IMR-90 (cell line): ENCODE measurements at regions not wholly inside any gene's neighbourhood (a gene's known extent, or its start where the extent isn't known, plus 50 kb on each side); places are given as distances from the start of the nearest gene placed in this dataset.

Source experiments
- ATAC-seq: fragments of 200-7000 bp; cut with Tn5 transposase; 2 replicates; pipeline ENCODE4 v1.9.1; 2020; ENCODE audit warnings: low read depth, mild to moderate bottlenecking, moderate library complexity
- BruUV-seq: library from RNA; stranded (reverse); fragments of 400-500 nt; replicated peaks from 2 replicates; lab custom pipeline; 2021; lab: Mats Ljungman, UMichigan
- CTCF ChIA-PET: fragments of 300-600 bp; formaldehyde crosslinking; extraction: SDS; loops from one replicate; lab custom pipeline; 2021; ENCODE audit warnings: antibody characterized with exemption; lab: Yijun Ruan, JAX
- POLR2A ChIA-PET: fragments of 300-600 bp; sonication (Branson Sonifier 250); formaldehyde crosslinking; loops from one replicate; lab custom pipeline; 2022; ENCODE audit warnings: antibody characterized with exemption; ENCODE audit not compliant: unreplicated experiment; lab: Charles Lee
- DNase-seq: peaks from one replicate; pipeline ENCODE4 v3.0.0; 2013
- H2AFZ ChIP-seq: replicated peaks from 2 replicates; pipeline ENCODE3; 2013; ENCODE audit warnings: low read length, mild to moderate bottlenecking; ENCODE audit not compliant: poor library complexity
- H2AK5ac ChIP-seq: 2 replicates; pipeline ENCODE4 v1.6.1; 2013; ENCODE audit warnings: low read depth, low read length, inconsistent platforms
- H2AK9ac ChIP-seq: replicated peaks from 2 replicates; pipeline ENCODE3; 2013; ENCODE audit warnings: mild to moderate bottlenecking, low read depth, low read length, moderate library complexity; ENCODE audit not compliant: poor library complexity
- H2BK120ac ChIP-seq: 2 replicates; pipeline ENCODE4 v1.6.1; 2013; ENCODE audit warnings: low read depth, low read length, inconsistent platforms
- H2BK15ac ChIP-seq: 3 replicates; pipeline ENCODE4 v1.6.1; 2013; ENCODE audit warnings: low read depth, low read length, inconsistent platforms
- H2BK20ac ChIP-seq: 2 replicates; pipeline ENCODE4 v1.6.1; 2013; ENCODE audit warnings: low read depth, mild to moderate bottlenecking, inconsistent platforms, low read length, moderate library complexity
- H2BK5ac ChIP-seq: 2 replicates; pipeline ENCODE4 v1.6.1; 2013; ENCODE audit warnings: mild to moderate bottlenecking, low read depth, low read length, inconsistent platforms; ENCODE audit not compliant: poor library complexity, severe bottlenecking
- H3K14ac ChIP-seq: replicated peaks from 2 replicates; pipeline ENCODE4 v1.6.1; 2013; ENCODE audit warnings: low read depth, low read length, inconsistent platforms
- H3K18ac ChIP-seq: 2 replicates; pipeline ENCODE4 v1.6.1; 2013; ENCODE audit warnings: low read depth, low read length, control low read depth
- H3K23ac ChIP-seq: 2 replicates; pipeline ENCODE4 v1.6.1; 2013; ENCODE audit warnings: low read depth, low read length, inconsistent platforms
- H3K27ac ChIP-seq: 2 replicates; pipeline ENCODE4 v1.5.1; 2013; ENCODE audit warnings: mild to moderate bottlenecking, control low read depth, low read length; ENCODE audit not compliant: insufficient read depth
- H3K27me3 ChIP-seq: 2 replicates; pipeline ENCODE4 v1.6.1; 2013; ENCODE audit warnings: low read length; ENCODE audit not compliant: control insufficient read depth, insufficient read depth
- H3K36me3 ChIP-seq: 2 replicates; pipeline ENCODE4 v1.6.1; 2013; ENCODE audit warnings: low read length, mixed read lengths; ENCODE audit not compliant: control insufficient read depth, insufficient read depth
- H3K4ac ChIP-seq: 2 replicates; pipeline ENCODE4 v1.6.1; 2013; ENCODE audit warnings: low read depth, low read length, inconsistent platforms
- H3K4me1 ChIP-seq: 2 replicates; pipeline ENCODE4 v1.6.1; 2013; ENCODE audit warnings: low read length, mixed read lengths; ENCODE audit not compliant: control insufficient read depth, insufficient read depth
- H3K4me2 ChIP-seq: 2 replicates; pipeline ENCODE4 v1.6.1; 2013; ENCODE audit warnings: low read depth, mild to moderate bottlenecking, control low read depth, low read length, moderate library complexity
- H3K4me3 ChIP-seq: 2 replicates; pipeline ENCODE4 v1.5.1; 2013; ENCODE audit warnings: low read depth, mild to moderate bottlenecking, control low read depth, low read length, moderate library complexity; ENCODE audit not compliant: insufficient read depth
- H3K56ac ChIP-seq: 2 replicates; pipeline ENCODE4 v1.6.1; 2013; ENCODE audit warnings: low read length, inconsistent platforms; ENCODE audit not compliant: insufficient read depth; ENCODE audit errors: extremely low read depth
- H3K79me1 ChIP-seq, 2 experiments: 2 replicates each; pipeline ENCODE4 v1.6.1; 2013; ENCODE audit warnings: low read length in 2 of 2, inconsistent platforms in 1 of 2, low read depth in 1 of 2
- H3K9ac ChIP-seq: 2 replicates; pipeline ENCODE4 v1.6.1; 2013; ENCODE audit warnings: low read depth, low read length, control low read depth
- H3K9me1 ChIP-seq: 2 replicates; pipeline ENCODE4 v1.6.1; 2013; ENCODE audit warnings: low read length, inconsistent platforms; ENCODE audit not compliant: insufficient read depth
- H3K9me3 ChIP-seq: 2 replicates; pipeline ENCODE4 v1.6.1; 2013; ENCODE audit warnings: low read length; ENCODE audit not compliant: control insufficient read depth, insufficient read depth
- H4K20me1 ChIP-seq: 2 replicates; pipeline ENCODE4 v1.6.1; 2013; ENCODE audit warnings: low read length, inconsistent platforms; ENCODE audit not compliant: insufficient read depth
- H4K5ac ChIP-seq: 2 replicates; pipeline ENCODE4 v1.6.1; 2013; ENCODE audit warnings: mild to moderate bottlenecking, low read depth, low read length, control low read depth
- H4K8ac ChIP-seq, 2 experiments: 2 replicates each; pipeline ENCODE4 v1.6.1; 2013; ENCODE audit warnings: low read depth in 2 of 2, low read length in 2 of 2, control low read depth in 1 of 2, inconsistent platforms in 1 of 2
- H4K91ac ChIP-seq: 2 replicates; pipeline ENCODE4 v1.6.1; 2013; ENCODE audit warnings: low read depth, low read length, inconsistent platforms; ENCODE audit not compliant: insufficient read depth
- CEBPB ChIP-seq: IDR thresholded peaks from 2 replicates; pipeline ENCODE4 v1.6.1; 2012; ENCODE audit warnings: low read depth, low read length, improper control_type of control experiment
- CTCF ChIP-seq: conservative IDR thresholded peaks from 2 replicates; pipeline ENCODE4 v1.5.1; 2012; ENCODE audit warnings: mild to moderate bottlenecking, low read depth, low read length, improper control_type of control experiment
- MAZ ChIP-seq: IDR thresholded peaks from 2 replicates; pipeline ENCODE4 v1.6.1; 2012; ENCODE audit warnings: low read depth, mild to moderate bottlenecking, low read length, improper control_type of control experiment, moderate library complexity, borderline replicate concordance
- POLR2A ChIP-seq: IDR thresholded peaks from 2 replicates; pipeline ENCODE4 v1.6.1; 2012; ENCODE audit warnings: mild to moderate bottlenecking, low read depth, low read length
- RFX5 ChIP-seq: IDR thresholded peaks from 2 replicates; pipeline ENCODE4 v1.8.0; 2012; ENCODE audit warnings: low read depth, mild to moderate bottlenecking, low read length, moderate library complexity
- USF2 ChIP-seq: fragments of 150-350 bp; IDR thresholded peaks from 2 replicates; pipeline ENCODE4 v1.6.1; 2017; ENCODE audit warnings: mild to moderate bottlenecking, antibody characterized with exemption, low read length, low read depth
- WGBS, 2 experiments: methylation state at CpG; one replicate each; pipeline versions ENCODE4 v1.1.5 to v1.1.7; 2013; ENCODE audit warnings: missing lambda C conversion rate in 2 of 2; ENCODE audit not compliant: insufficient read length in 1 of 2; ENCODE audit errors: extremely low coverage in 2 of 2; 5-methylcytosine and 5-hydroxymethylcytosine counted together
- dilution Hi-C: fragments of 300-500 bp; cut with HindIII; formaldehyde crosslinking; loops from one replicate; pipeline ENCODE4 v1.14.3; 2018; ENCODE audit warnings: low sequenced_read_pairs; ENCODE audit not compliant: unreplicated experiment
- in situ Hi-C: fragments of 300-500 bp; cut with MboI; formaldehyde crosslinking; loops from 3 replicates; pipeline ENCODE4 v1.14.3; 2019; ENCODE audit warnings: low sequenced_read_pairs, inconsistent platforms, mixed read lengths
- intact Hi-C: fragments of 100-400 bp; cut with micrococcal nuclease; formaldehyde crosslinking; loops from 2 replicates; pipeline ENCODE4 v1.10.0; 2022

GRCh38 chr11:70682760-70683159 is 284.4 kb downstream of the CTTN start:
- ATAC-seq (no peak), DNase-seq (no peak)
- Histone ChIP-seq H3K27ac (no peak overlapping the region), H3K9me3 (peaks cover 3% of the 10 kb centered on the region; the same call in 1 of the 2 replicates), H3K18ac (no peak overlapping the region), H4K8ac (no peak overlapping the region), H3K4me1 (no peaks in the 10 kb centered on the region), H3K4me3 (no peak overlapping the region), H3K9me1 (no peaks in the 10 kb centered on the region), H4K5ac (no peak overlapping the region), H2AK5ac (no peak overlapping the region), H3K27me3 (no peaks in the 10 kb centered on the region), H3K56ac (no peak overlapping the region), H2AK9ac (no peak overlapping the region), H4K91ac (no peak overlapping the region), H3K36me3 (no peaks in the 10 kb centered on the region), H4K20me1 (no peaks in the 10 kb centered on the region; the same call in 1 of the 2 replicates), H3K4me2 (no peak overlapping the region), H2BK120ac (no peak overlapping the region), H2BK15ac (no peak overlapping the region), H3K4ac (no peak overlapping the region), H3K23ac (no peak overlapping the region), H3K14ac (no peak overlapping the region), H2AFZ (no peak overlapping the region), H3K79me1 (no peaks in the 10 kb centered on the region), H2BK20ac (no peak overlapping the region), H2BK5ac (no peak overlapping the region), H3K9ac (no peak overlapping the region)
- intact Hi-C loops: no loop called here
- dilution Hi-C loops: no loop called here
- in situ Hi-C loops: no loop called here
- WGBS, 2 experiments: 75% methylated on average over 9 of the region's 12 CpGs; no CpG with 5 or more reads in 1 of the 2 experiments
- ChIA-PET CTCF (no interaction called here), POLR2A (no interaction called here)
- no TSS peak for BruUV-seq
- TF ChIP-seq CEBPB (no peak), USF2 (no peak), POLR2A (no peak), RFX5 (no peak), CTCF (no peak), MAZ (no peak)
